Hypothalamus (tissue), 51 donors: ENCODE measurements at regions not wholly inside any gene's neighbourhood (a gene's known extent, or its start where the extent isn't known, plus 50 kb on each side); places are given as distances from the start of the nearest gene placed in this dataset.

Experiments
- DNase-seq, 51 donors: peaks; one replicate each; lab custom pipeline; 2025; lab: John Stamatoyannopoulos, UW

- no peak for DNase-seq
Observed at GRCh38 chr15:49750553-49750952, 129.7 kb downstream of the DTWD1 start.

- DNase-seq: no peak
Observed at GRCh38 chr15:49751191-49751590, 130.3 kb downstream of the DTWD1 start.

GRCh38 chr15:49751751-49752150, 130.9 kb downstream of the DTWD1 start:
- no peak for DNase-seq

GRCh38 chr15:49752517-49752916, 131.7 kb downstream of the DTWD1 start:
- DNase-seq: no peak

GRCh38 chr15:49758456-49758855, 137.6 kb downstream of the DTWD1 start:
- no peak for DNase-seq

- DNase-seq: no peak
Observed at GRCh38 chr15:49758856-49759255, 138.0 kb downstream of the DTWD1 start.

- no peak for DNase-seq
Observed at GRCh38 chr15:49760749-49761148, 139.9 kb downstream of the DTWD1 start.

GRCh38 chr15:49769225-49769624, 148.4 kb downstream of the DTWD1 start:
- no peak for DNase-seq

- DNase-seq: no peak
Observed at GRCh38 chr15:49789436-49789835, 168.6 kb downstream of the DTWD1 start.

GRCh38 chr15:49793943-49794342, 173.1 kb downstream of the DTWD1 start:
- DNase-seq: no peak

- no peak for DNase-seq
Observed at GRCh38 chr15:49801796-49802195, 180.9 kb downstream of the DTWD1 start.
